ENCODE measurements at regions not wholly inside any gene's neighbourhood (a gene's known extent, or its start where the extent isn't known, plus 50 kb on each side); places are given as distances from the start of the nearest gene placed in this dataset.

GRCh38 chr4:45663628-45664081, 460.2 kb downstream of the GABRG1 start:
- Histone ChIP-seq H3K4me1 (ENCODE audit: low read depth) (no peaks in the 10 kb centered on the region), H3K9me3 (no peaks in the 10 kb centered on the region), H3K36me3 (ENCODE audit: low read depth) (no peaks in the 10 kb centered on the region), H3K4me3 (no peak overlapping the region)
- intact Hi-C loops (cut with DNase I, micrococcal nuclease), result no loop called here
- DNase-seq (no peak), ATAC-seq (no peak)
- TF ChIP-seq CTCF (IDR thresholded peaks at IDR 0.05), result no peak

DNA sequence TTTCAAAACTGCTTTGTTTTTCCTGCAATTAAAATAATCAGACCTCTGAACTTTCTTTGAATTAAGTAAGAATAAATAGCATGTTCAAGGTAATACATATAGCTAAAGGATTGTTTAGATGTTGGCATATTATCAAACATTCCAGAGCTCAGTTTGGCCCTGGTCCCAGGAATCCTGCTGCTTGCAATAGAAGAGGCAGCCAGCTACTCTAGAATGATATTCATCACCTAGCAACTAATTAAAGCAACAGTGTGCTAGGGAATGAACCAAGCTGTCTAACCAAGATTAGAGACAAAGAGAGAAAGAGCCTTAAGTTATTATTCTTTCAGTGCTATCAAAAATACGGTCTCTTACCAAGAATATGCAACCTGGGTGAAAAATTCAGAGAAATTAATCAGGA, 460.9 kb downstream of the GABRG1 start:
- peak in 2 of 3 donors; percentile 35 to 75 for DNase-seq
- intact Hi-C loops (cut with DNase I, micrococcal nuclease), result no loop called here
- no peaks in the 10 kb centered on the region for H3K9me3 ChIP-seq
- TF ChIP-seq CTCF (IDR thresholded peaks at IDR 0.05), result no peak
- no peak overlapping the region for H3K4me3 ChIP-seq
- H3K4me1 ChIP-seq (ENCODE audit: low read depth), result no peaks in the 10 kb centered on the region
- no peaks in the 10 kb centered on the region for H3K36me3 ChIP-seq (ENCODE audit: low read depth)
- ATAC-seq, result peak; percentile 90

DNA sequence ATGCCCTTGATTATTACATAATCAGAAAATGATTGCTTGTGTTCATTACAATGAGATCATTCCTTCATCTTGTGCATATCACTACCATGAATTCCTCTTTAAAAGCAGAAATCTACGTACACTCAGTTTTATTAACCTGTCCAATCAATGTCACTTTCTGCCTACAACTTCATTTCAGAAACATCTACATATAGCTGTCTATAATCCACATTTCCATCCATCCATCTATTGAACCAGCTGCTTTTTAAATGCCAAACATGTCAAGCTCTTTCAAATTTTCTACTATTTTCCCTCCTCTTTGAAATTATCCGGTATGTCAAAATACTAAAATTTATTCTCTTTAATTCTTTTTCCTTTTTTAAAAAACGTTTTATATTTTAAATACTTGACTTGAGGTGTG, 462.0 kb downstream of the GABRG1 start:
- no peaks in the 10 kb centered on the region for H3K36me3 ChIP-seq (ENCODE audit: low read depth)
- ATAC-seq (no peak), DNase-seq (no peak)
- H3K4me1 ChIP-seq (ENCODE audit: low read depth), result no peaks in the 10 kb centered on the region
- no peak for TF ChIP-seq CTCF (IDR thresholded peaks at IDR 0.05)
- intact Hi-C loops (cut with DNase I, micrococcal nuclease), result no loop called here
- H3K4me3 ChIP-seq, result no peak overlapping the region
- H3K9me3 ChIP-seq, result no peaks in the 10 kb centered on the region

GRCh38 chr4:45650545-45650944, 473.3 kb downstream of the GABRG1 start:
- peak in 2 of 3 donors; percentile 31 to 63 for DNase-seq
- H3K4me1 ChIP-seq (ENCODE audit: low read depth), result peaks cover 15% of the 10 kb centered on the region
- intact Hi-C loops (cut with DNase I, micrococcal nuclease), result no loop called here
- H3K36me3 ChIP-seq (ENCODE audit: low read depth), result no peaks in the 10 kb centered on the region
- H3K9me3 ChIP-seq, result no peaks in the 10 kb centered on the region
- H3K4me3 ChIP-seq, result no peak overlapping the region
- TF ChIP-seq CTCF (IDR thresholded peaks at IDR 0.05), result no peak
- peak; percentile 87 for ATAC-seq

GRCh38 chr4:45648846-45649245, 475.0 kb downstream of the GABRG1 start:
- Histone ChIP-seq H3K4me1 (ENCODE audit: low read depth) (peaks cover 15% of the 10 kb centered on the region), H3K36me3 (ENCODE audit: low read depth) (no peaks in the 10 kb centered on the region), H3K9me3 (no peaks in the 10 kb centered on the region), H3K4me3 (no peak overlapping the region)
- DNase-seq (peak in 1 of 3 donors; percentile 17), ATAC-seq (no peak)
- no peak for TF ChIP-seq CTCF (IDR thresholded peaks at IDR 0.05)
- intact Hi-C loops (cut with DNase I, micrococcal nuclease), result no loop called here

GRCh38 chr4:45647823-45648222, 476.0 kb downstream of the GABRG1 start:
- peaks cover 15% of the 10 kb centered on the region for H3K4me1 ChIP-seq (ENCODE audit: low read depth)
- DNase-seq (no peak), ATAC-seq (peak; percentile 16)
- no peak overlapping the region for H3K4me3 ChIP-seq
- no peaks in the 10 kb centered on the region for H3K36me3 ChIP-seq (ENCODE audit: low read depth)
- no peaks in the 10 kb centered on the region for H3K9me3 ChIP-seq
- intact Hi-C loops (cut with DNase I, micrococcal nuclease), result no loop called here
- no peak for TF ChIP-seq CTCF (IDR thresholded peaks at IDR 0.05)
